ENCODE measurements at regions not wholly inside any gene's neighbourhood (a gene's known extent, or its start where the extent isn't known, plus 50 kb on each side); places are given as distances from the start of the nearest gene placed in this dataset.

DNA sequence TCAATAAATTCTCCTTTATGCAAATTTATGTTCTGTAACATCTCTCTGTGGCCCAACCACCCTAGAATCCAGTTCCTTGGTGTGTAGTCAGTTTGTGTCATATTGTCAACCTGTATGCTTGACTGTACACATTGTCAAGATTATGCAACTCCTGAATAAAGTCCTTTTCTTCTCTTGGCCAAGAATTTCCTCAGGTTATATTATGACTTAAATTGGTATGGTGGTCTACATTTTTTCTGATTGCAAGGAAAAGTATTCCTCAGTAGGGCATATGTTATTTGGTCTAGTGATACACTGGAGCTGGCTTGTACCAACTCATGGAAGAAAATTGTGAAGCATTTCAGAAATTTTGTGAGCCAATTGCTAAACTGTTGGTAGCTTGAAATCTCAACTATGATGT, 482.8 kb upstream of the CHORDC1 start:
- TF ChIP-seq POLR2A (IDR thresholded peaks at IDR 0.05) = no peak
- TF ChIP-seq, protein P1, sequence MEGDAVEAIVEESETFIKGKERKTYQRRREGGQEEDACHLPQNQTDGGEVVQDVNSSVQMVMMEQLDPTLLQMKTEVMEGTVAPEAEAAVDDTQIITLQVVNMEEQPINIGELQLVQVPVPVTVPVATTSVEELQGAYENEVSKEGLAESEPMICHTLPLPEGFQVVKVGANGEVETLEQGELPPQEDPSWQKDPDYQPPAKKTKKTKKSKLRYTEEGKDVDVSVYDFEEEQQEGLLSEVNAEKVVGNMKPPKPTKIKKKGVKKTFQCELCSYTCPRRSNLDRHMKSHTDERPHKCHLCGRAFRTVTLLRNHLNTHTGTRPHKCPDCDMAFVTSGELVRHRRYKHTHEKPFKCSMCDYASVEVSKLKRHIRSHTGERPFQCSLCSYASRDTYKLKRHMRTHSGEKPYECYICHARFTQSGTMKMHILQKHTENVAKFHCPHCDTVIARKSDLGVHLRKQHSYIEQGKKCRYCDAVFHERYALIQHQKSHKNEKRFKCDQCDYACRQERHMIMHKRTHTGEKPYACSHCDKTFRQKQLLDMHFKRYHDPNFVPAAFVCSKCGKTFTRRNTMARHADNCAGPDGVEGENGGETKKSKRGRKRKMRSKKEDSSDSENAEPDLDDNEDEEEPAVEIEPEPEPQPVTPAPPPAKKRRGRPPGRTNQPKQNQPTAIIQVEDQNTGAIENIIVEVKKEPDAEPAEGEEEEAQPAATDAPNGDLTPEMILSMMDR (IDR thresholded peaks at IDR 0.05) = no peak
